HG02610 (cell line): ENCODE measurements at regions not wholly inside any gene's neighbourhood (a gene's known extent, or its start where the extent isn't known, plus 50 kb on each side); places are given as distances from the start of the nearest gene placed in this dataset.

ENCODE experiments used
- ATAC-seq: cut with Tn5 transposase; IDR thresholded peaks from one replicate; pipeline ENCODE4 v1.9.1; 2021; ENCODE audit warnings: mild to moderate bottlenecking, moderate library complexity; ENCODE audit not compliant: unreplicated experiment

- ATAC-seq, result no peak
Observed at GRCh38 chr5:8756498-8757084, 789.3 kb downstream of the SEMA5A start.

DNA sequence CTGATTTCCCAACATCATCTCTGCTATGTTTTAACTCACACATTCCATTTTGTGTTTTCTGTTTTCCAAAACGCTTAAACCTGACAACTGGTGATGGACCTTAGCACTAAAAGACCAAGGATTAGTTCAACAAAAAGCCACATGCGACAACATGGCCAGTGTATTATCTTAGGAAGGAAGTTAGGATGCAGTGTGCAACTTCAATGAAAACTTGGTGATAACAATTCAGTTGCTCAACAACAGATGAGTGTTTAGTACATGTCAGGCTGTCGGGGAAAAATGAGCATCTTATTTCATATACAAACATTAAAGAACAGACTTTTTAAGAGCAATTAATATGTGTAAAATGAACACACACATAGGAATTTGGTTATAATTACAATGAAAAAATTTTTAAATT is 780.0 kb downstream of the SEMA5A start:
- ATAC-seq, result no peak

DNA sequence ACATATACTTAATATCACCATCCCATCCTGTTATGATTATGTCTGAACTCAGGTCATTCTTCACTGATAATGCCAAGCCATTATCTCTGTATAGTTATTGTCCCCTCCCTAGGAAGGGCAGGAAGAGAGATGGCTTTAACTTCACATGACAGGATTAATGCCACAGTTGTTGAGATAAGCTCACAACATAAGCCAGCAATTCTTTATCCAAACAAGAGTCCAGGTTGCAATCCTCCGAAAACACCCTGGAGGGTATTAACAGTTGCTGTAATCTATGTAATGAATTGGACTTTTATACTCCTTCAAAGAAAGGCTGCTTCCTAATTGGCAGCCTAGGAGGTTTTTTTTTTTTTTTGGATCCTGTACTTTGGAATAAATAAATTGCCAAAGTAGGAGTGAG is 779.4 kb downstream of the SEMA5A start:
- ATAC-seq, result no peak

DNA sequence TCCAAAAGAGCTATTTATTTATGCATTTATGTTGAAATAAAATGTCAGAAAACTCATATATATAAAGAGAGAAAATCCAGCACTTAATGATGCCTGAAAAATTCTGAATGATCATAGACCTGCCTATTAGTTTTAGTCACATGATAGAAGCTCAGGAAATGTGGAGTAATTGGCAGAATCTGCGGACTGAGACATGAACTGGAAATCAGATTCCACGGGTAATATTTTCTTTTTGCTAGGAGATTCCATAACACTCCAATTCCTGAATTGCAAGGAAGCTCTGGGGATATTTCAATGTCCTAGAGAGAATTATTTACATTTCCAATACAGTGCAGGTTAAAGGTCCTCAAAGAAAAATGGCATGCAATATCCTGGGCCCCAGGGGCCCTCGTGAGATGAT is 778.8 kb downstream of the SEMA5A start:
- ATAC-seq, result no peak

DNA sequence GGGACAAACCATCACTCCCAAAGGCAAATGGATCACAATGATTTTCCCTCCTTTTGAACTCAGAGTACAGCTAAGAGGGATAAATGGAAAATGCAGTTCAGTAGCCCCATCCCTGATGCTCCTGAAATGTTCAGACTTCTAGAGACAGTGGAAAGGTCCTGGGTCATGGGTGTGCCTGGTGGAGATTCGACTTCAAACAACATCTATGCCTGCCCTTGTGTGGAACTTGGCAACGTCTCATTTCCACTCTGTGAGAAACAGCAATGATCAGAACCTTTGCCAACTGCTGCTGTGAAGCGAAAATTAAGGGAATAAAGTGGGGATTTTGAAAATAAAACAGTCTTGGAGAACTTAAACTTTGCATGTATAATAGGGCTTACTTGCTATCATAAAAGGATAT is 778.1 kb downstream of the SEMA5A start:
- ATAC-seq, result no peak

DNA sequence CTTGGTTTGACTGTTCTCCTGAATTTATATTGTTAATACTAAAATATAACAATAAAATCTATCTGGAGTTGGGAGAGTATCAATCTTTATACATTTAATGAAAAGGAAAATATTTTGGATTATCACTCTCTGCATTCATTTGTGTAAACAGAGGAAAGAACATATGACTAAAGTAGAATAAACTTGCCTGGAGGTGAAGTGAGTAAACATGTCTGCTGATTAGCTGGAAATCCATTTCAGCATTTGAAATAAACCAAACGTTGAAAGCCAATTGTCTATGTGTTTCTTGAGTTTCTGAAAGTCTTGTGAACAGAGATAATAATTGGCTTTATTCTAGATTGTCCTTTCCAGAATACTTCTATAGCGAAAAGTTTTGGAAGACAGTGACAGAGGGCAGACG is 776.2 kb downstream of the SEMA5A start:
- ATAC-seq, result no peak

DNA sequence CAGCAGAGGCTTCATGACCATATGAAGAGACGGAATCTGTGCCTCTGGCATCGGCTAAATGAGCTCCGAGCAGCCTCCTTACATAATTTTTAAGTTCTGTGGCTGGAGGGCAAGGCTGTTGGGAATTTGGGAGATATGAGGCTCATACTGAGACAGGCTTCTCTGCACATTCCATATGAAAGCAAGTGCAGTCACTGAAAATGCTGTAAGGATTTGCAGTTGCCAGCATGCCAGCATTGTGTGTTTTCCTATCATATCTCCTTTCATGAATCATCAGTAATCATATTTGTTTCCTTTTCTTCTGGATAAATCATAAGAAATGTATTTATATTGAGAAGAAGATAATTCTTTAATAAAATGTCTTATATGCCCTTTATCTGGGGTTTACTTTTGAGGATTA is 775.4 kb downstream of the SEMA5A start:
- ATAC-seq, result no peak

DNA sequence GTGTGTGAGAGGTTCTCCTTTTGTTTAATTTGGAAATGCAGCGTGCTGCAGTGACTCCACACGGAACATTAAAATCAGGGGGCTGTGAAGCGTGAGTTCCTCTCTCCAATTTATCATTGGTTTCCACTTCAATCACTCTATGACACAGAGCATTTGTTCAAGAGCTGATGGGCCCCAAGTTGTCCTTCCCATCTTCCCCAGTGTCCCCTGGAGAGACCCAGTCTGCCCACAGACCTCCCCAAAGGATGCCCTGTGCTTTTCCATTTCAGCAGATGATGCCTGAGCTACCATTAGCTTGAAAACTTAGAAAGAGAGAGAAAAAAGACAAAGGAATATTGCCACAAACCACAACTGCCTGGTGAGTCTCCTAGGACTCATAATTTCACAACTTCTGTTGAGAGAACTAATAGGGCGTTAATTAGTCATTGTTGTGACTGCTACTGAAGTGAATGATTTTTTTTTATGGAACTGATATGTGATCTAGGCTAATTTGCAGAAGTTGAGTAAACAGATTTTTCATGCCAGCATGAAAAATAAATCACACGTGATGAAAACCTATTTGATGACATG is 772.7 kb downstream of the SEMA5A start:
- no peak for ATAC-seq

- ATAC-seq, result no peak
Observed at GRCh38 chr5:8784692-8785091, 761.2 kb downstream of the SEMA5A start.

GRCh38 chr5:8788246-8788645 is 757.6 kb downstream of the SEMA5A start:
- ATAC-seq, result no peak

DNA sequence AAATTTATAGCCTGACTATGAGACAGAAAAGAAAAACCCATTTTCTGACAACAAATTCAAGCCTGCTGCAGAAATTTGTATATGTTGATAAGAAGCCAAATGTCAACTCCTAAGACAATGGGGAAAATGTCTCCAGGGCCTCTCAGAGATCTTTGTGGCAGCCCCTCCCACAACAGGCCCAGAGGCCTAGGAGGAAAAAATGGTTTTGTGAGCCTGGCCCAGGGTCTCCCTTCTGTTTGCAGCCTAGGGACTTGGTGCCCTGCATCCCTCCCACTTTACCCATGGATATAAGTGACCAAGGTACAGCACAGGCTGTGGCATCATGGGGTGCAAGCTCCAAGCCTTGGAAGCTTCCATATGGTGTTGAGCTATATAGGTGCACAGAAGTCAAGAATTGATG is 740.2 kb downstream of the SEMA5A start:
- no peak for ATAC-seq

- no peak for ATAC-seq
Observed at GRCh38 chr5:8807636-8808035, 738.2 kb downstream of the SEMA5A start.

- ATAC-seq, result no peak
Observed at GRCh38 chr5:8811581-8811980, 734.3 kb downstream of the SEMA5A start.

- ATAC-seq, result no peak
Observed at GRCh38 chr5:8813180-8813579, 732.7 kb downstream of the SEMA5A start.

DNA sequence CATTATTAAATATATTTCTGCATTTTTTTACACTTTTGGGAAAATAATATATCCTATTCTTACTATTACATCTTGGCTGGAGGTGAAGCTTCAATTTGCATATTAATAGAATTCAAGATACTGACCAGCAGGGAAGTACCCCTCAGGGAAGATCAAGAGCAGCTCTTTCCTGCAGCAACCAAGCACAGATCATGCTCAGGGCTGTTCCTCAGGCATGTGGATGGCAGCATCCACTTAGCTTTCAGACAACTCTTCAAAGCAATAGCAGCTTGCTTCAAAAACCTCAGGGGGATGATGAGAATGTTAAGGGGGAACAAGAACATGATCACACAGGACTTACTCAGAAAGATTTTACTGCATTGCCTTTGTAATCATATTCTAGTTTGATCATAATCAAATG is 731.8 kb downstream of the SEMA5A start:
- ATAC-seq, result no peak

DNA sequence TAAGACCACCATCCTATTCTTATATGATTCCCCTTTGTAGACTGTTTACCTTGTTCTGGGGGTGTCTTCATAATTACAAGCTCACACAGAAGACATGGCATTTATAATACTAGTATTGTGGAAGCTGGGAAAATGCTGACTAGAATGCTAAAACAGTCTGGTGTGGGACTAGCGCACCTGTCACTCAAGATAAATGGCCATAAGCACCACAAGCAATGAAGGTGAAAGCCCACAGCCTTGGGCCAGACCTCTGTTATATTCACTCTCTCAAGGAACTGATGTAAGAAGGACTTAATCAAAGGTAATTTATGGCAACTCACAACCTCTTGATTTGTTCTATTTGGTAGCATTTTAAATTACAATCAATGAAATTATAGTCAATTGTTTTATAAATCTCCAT is 721.5 kb downstream of the SEMA5A start:
- ATAC-seq, result no peak

DNA sequence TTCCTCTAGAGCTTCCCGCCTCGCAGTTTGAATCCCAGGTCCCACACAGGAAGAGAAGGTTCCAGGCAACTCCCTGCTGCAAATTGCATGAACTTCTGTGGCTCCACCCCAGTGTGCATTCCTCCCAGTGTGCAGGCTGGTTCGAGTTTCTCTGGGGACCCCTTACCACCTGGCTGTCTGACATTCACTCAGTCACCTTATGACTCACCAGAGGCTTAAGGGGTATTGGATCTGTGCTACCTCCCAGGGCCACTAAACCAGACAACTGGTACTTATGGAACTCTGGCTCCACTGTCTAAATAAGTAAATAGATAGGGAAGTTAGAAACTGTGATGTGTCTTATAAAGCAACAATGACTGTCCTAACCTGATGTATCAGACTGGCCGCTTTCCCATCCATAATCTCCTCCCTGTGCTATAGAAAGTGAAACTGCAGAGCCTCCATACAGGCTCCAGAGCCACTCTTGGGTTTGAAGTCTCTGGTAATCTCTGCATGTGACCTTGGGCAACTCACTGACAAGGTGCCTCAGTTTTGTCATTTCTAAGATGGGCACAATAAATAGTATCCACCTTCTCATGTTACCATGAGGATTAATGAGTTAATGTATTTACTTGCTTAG is 720.6 kb downstream of the SEMA5A start:
- ATAC-seq, result no peak

DNA sequence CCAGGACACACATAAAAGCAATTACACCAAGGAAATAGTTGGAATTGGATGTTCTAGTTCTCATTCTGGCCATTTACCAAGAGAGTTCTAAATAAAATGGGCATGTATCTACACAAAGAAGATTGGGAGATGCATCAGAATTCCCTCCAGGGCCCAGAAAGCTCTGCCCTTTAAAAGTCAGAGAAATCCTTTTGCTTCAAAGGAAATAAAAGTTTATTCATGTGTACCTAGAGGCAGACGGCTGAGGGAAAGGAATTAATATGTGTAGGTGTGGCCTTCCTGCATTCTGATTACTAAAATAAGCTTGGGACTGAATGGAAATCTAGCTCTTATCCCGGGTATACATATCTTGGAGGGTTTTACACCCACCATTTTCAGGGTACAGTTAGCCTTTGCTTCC is 719.4 kb downstream of the SEMA5A start:
- no peak for ATAC-seq

- ATAC-seq, result no peak
Observed at GRCh38 chr5:8827696-8828095, 718.2 kb downstream of the SEMA5A start.

- no peak for ATAC-seq
Observed at GRCh38 chr5:8828596-8829322, 717.1 kb downstream of the SEMA5A start.

GRCh38 chr5:8829323-8830029 is 716.4 kb downstream of the SEMA5A start:
- ATAC-seq, result no peak

DNA sequence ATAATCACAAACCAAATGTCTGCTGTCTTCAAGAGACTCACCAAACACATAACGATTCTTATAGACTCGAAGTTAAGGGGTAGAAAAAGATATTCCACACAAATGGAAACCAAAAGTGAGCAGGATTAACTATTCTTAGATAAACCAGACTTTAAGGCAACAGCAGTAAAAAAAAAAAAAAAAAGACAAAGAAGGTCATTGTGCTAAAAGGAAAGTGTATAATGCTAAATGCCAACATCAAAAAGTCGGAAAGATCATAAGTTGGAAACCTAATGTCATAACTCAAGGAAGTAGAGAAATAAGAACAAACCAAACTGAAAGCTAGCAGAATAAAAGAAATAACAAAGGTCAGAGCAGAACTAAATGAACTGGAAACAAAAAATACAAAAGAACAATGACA is 714.6 kb downstream of the SEMA5A start:
- no peak for ATAC-seq
